Activated CD8-positive, alpha-beta T cell treated with anti-CD3 and anti-CD28 coated beads, Interleukin-2, amount 10 ng/mL, durations not matched to agents 7 days and 5 days (primary cell): ENCODE measurements at regions not wholly inside any gene's neighbourhood (a gene's known extent, or its start where the extent isn't known, plus 50 kb on each side); places are given as distances from the start of the nearest gene placed in this dataset.
A peak's percentile ranks its signal among the peaks of the same experiment; 100 is the strongest.

ENCODE experiments used
- ATAC-seq: fragments of 150-1000 bp; cut with Tn5 transposase; one replicate; pipeline ENCODE4 v1.10.0; 2021; ENCODE audit warnings: moderate library complexity
- CTCF ChIA-PET: fragments of 350-600 bp; sonication (Branson Sonifier 250); formaldehyde crosslinking; loops from one replicate; lab custom pipeline; 2021; ENCODE audit warnings: antibody characterized with exemption; lab: Charles Lee
- POLR2A ChIA-PET: fragments of 350-600 bp; sonication (Branson Sonifier 250); formaldehyde crosslinking; loops from one replicate; lab custom pipeline; 2021; ENCODE audit warnings: antibody characterized with exemption; lab: Charles Lee
- DNase-seq: peaks from one replicate; pipeline ENCODE4 v3.0.0-alpha.2; 2020
- H3K27ac Mint-ChIP-seq: one replicate; pipeline ENCODE4 v1.8.0; 2021; ENCODE audit warnings: mild to moderate bottlenecking, mixed read lengths
- H3K27me3 Mint-ChIP-seq: one replicate; pipeline ENCODE4 v1.8.0; 2021; ENCODE audit warnings: low read depth, mixed read lengths
- H3K36me3 Mint-ChIP-seq: one replicate; pipeline ENCODE4 v1.8.0; 2021; ENCODE audit warnings: low read depth, mixed read lengths
- H3K4me1 Mint-ChIP-seq: one replicate; pipeline ENCODE4 v1.8.0; 2021; ENCODE audit warnings: low read depth, mixed read lengths
- H3K4me3 Mint-ChIP-seq: one replicate; pipeline ENCODE4 v1.8.0; 2021; ENCODE audit warnings: mild to moderate bottlenecking, mixed read lengths
- H3K9me3 Mint-ChIP-seq: one replicate; pipeline ENCODE4 v1.8.0; 2022; ENCODE audit warnings: mixed read lengths; ENCODE audit not compliant: insufficient read depth

DNA sequence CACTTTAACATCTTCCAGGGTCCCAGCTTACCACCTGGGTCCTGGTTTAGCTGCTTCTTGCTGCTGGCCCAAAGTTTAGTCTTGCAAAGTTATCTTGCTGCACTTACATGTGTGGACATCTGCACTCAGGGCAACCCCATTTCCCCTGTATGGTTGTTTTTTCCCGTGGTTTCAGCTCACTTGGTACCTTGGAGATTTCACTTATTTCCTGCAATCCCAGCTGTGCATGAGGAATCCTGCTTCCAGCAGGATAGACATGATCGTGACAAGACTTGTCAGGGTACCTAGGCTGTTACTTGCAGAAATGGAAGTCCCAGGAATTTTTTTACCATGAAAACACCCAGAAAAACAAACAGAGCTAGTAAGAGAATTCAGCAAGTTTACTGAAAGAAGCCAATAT is 95.9 kb upstream of the LEP start:
- H3K36me3 Mint-ChIP-seq = no peaks in the 10 kb centered on the region
- no peak overlapping the region for H3K27ac Mint-ChIP-seq
- no peak overlapping the region for H3K4me3 Mint-ChIP-seq
- peak; percentile 1 for DNase-seq
- ChIA-PET POLR2A (no interaction called here), CTCF (interaction anchor here (0.6 to 3.4 kb wide), 3 partner anchors 9 to 65 kb away, joined by 3 to 11 read pairs (median 5); no protein-coding TSS in a partner anchor)
- H3K4me1 Mint-ChIP-seq = no peaks in the 10 kb centered on the region
- ATAC-seq = no peak
- peaks cover 31% of the 10 kb centered on the region for H3K27me3 Mint-ChIP-seq
- no peaks in the 10 kb centered on the region for H3K9me3 Mint-ChIP-seq

DNA sequence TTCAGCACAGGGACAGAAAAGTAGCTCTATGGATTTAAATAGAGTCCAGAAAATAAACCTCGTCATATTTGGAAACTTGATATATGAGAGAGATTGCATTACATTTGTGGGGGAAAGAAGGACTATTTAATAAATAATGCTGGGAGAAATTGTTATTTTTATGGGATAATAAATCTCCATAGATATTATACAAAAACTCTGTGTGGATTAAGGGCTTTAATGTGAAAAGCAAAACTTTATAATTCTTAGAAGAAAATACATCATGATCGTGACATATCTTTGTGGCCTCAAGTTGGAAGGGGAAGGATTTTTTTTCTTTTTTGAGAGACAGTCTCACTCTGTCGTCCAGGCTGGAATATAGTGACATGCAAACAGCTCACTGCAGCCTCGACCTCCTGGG is 95.0 kb upstream of the LEP start:
- ATAC-seq = no peak
- Mint-ChIP-seq H3K27ac (no peak overlapping the region), H3K9me3 (no peaks in the 10 kb centered on the region), H3K4me3 (no peak overlapping the region), H3K36me3 (no peaks in the 10 kb centered on the region), H3K27me3 (peaks cover 34% of the 10 kb centered on the region), H3K4me1 (no peaks in the 10 kb centered on the region)
- POLR2A ChIA-PET = no interaction called here
- no peak for DNase-seq
- CTCF ChIA-PET = interaction anchor here (1.1 to 3.4 kb wide), 2 partner anchors 10 to 64 kb away, joined by 5 to 11 read pairs; no protein-coding TSS in a partner anchor

DNA sequence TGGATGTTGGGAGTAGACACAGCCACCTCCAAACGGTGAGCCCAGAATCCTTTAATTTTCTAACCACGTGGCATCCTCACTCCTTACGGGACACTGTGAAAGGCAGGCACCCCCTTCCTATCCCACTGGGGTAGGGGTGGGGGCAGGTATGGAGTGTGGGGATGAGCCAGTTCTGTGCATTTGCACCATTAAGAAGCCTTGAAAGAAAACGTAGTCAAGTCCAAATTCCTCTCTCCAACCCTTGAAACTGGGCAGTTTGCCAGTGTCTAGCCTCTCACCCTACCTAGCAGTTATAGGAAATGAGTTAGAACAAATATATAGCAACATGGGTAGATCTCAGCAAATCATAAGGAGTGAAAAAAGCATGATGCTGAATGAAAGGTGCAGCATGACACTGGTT is 92.4 kb upstream of the LEP start:
- POLR2A ChIA-PET = no interaction called here
- Mint-ChIP-seq H3K4me3 (no peak overlapping the region), H3K9me3 (no peaks in the 10 kb centered on the region), H3K27me3 (peaks cover 42% of the 10 kb centered on the region), H3K4me1 (no peaks in the 10 kb centered on the region), H3K36me3 (no peaks in the 10 kb centered on the region), H3K27ac (no peak overlapping the region)
- CTCF ChIA-PET = interaction anchor here (3.4 kb wide), 1 partner anchor 13 kb away, joined by 11 read pairs; no protein-coding TSS in a partner anchor
- ATAC-seq = no peak
- DNase-seq = peak; percentile 4

DNA sequence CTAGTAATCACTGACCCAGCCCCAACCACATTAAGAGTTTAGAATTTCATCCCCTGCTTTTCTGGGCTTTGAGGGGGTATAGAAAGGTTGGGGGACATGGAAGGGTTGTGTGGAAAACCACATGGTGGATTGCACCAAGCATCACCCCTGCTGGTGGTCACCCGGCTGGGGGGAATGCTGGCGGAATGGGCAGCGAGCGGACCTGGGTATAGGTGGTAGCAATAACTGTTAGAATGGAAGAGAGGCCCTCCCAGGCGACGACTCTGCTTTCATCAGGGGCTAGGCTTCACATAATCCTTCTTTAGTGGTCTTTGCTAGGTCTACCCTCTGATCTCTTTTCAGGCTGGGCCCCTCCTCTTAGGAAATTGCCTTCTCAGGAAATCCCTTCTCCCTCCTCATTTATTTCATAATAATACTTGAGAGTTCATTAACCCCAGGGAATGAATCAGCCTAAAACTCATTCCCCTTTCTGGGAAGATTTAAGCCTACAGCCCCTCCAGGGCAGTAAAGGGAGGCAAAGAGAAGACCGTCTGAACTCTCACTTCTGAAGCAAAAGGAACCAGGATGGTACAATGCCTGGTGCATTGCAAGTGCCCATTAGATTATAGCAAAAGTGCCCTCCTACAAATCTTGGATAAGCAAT is 90.7 kb upstream of the LEP start:
- Mint-ChIP-seq H3K36me3 (no peaks in the 10 kb centered on the region), H3K4me1 (no peaks in the 10 kb centered on the region), H3K27ac (no peak overlapping the region), H3K27me3 (peaks cover 40% of the 10 kb centered on the region), H3K4me3 (no peak overlapping the region), H3K9me3 (no peaks in the 10 kb centered on the region)
- POLR2A ChIA-PET = no interaction called here
- ATAC-seq (no peak), DNase-seq (no peak)
- CTCF ChIA-PET = no interaction called here

DNA sequence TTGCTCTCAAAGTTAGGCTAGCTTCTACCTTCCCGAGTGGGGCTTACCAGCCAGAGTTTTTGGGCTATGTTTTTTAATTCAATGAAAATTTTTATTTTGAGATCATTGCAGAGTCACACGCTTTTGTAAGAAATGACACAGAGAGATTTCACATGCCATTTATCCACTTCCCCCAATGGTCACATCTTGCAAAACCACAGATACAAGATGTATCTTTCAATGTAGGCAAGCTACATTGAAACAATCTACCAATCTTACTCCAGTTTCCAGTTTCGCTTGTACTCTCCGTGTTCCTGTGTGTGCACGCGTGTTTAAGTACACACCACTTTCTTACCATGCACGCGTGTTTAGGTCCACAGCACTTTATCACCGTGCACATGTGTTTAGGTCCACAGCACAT is 89.4 kb upstream of the LEP start:
- ChIA-PET CTCF (no interaction called here), POLR2A (no interaction called here)
- Mint-ChIP-seq H3K27me3 (peaks cover 40% of the 10 kb centered on the region), H3K4me3 (no peak overlapping the region), H3K27ac (no peak overlapping the region), H3K4me1 (no peaks in the 10 kb centered on the region), H3K9me3 (no peaks in the 10 kb centered on the region), H3K36me3 (no peaks in the 10 kb centered on the region)
- DNase-seq = no peak
- ATAC-seq = no peak

DNA sequence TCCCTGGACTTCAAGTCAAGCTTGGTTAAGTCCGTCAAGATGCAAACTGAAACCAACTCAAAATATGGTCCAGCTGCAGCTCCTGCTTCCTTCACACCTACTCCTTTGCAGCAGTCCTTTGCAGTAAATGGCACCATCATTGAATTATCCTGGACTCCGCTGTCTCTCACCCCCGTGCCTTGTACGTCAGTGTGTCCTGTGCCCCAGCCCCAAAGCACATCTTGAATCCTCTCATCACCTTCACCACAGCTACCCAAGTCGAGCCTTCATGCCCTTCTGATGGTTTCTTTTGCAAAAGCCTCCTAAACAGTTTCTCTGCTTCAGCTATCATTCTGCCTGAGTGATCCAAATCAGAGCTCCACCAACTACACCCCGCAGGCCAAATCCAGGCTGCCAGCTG is 88.4 kb upstream of the LEP start:
- H3K36me3 Mint-ChIP-seq = no peaks in the 10 kb centered on the region
- peaks cover 41% of the 10 kb centered on the region for H3K27me3 Mint-ChIP-seq
- DNase-seq (no peak), ATAC-seq (no peak)
- H3K4me3 Mint-ChIP-seq = no peak overlapping the region
- CTCF ChIA-PET = interaction anchor here (1.0 to 1.4 kb wide), 4 partner anchors 10 to 57 kb away, joined by 3 to 7 read pairs (median 3); no protein-coding TSS in a partner anchor
- H3K4me1 Mint-ChIP-seq = no peaks in the 10 kb centered on the region
- no peaks in the 10 kb centered on the region for H3K9me3 Mint-ChIP-seq
- POLR2A ChIA-PET = no interaction called here
- H3K27ac Mint-ChIP-seq = no peak overlapping the region

DNA sequence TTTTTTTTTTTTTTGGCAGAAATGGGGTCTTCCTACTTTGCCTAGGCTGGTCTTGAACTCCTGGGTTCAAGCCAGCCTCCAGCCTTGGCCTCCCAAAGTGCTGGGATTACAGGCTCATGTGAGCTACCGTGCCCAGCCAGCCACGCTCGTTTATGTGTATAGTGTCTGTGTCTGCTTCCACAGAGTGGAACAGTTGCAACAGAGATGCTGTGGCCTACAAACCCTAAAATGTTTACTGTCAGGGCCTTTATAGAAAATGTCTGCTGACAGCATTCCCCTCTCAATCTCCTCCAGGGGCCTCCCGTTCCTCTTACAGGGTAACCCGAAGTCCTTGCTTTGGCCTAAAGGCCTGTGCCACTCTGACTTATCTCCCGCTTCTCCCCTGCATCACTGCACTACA is 87.6 kb upstream of the LEP start:
- Mint-ChIP-seq H3K4me1 (no peaks in the 10 kb centered on the region), H3K4me3 (no peak overlapping the region), H3K36me3 (no peaks in the 10 kb centered on the region), H3K27ac (no peak overlapping the region), H3K27me3 (peaks cover 34% of the 10 kb centered on the region), H3K9me3 (no peaks in the 10 kb centered on the region)
- CTCF ChIA-PET = interaction anchor here (1.1 to 1.4 kb wide), 3 partner anchors 11 to 56 kb away, joined by 3 to 7 read pairs (median 3); no protein-coding TSS in a partner anchor
- POLR2A ChIA-PET = no interaction called here
- no peak for DNase-seq
- no peak for ATAC-seq

DNA sequence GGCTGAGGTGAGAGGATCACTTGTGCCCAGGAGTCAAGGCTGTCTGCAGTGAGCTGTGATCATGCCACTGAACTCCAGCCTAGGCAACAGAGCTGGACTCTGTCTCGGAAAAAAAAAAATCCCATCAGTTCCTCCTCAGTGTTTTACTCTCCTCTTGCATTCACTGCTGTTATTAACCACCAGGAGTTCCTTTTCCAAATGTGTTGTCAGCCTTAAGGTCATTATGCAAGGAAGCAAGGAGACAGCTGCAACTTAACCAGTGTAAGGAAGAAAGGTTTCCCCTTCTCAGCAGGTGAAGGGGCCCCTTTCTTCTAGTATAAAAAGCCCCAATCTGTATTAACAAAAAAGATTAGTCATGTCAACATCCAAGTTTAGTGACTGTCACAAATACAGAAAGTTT is 86.6 kb upstream of the LEP start:
- Mint-ChIP-seq H3K4me3 (no peak overlapping the region), H3K9me3 (no peaks in the 10 kb centered on the region), H3K36me3 (no peaks in the 10 kb centered on the region), H3K4me1 (no peaks in the 10 kb centered on the region), H3K27me3 (peaks cover 26% of the 10 kb centered on the region), H3K27ac (no peak overlapping the region)
- DNase-seq (no peak), ATAC-seq (no peak)
- ChIA-PET POLR2A (interaction anchor here (0.6 kb wide), 1 partner anchor 14 kb away, joined by 3 read pairs; no protein-coding TSS in a partner anchor), CTCF (no interaction called here)

DNA sequence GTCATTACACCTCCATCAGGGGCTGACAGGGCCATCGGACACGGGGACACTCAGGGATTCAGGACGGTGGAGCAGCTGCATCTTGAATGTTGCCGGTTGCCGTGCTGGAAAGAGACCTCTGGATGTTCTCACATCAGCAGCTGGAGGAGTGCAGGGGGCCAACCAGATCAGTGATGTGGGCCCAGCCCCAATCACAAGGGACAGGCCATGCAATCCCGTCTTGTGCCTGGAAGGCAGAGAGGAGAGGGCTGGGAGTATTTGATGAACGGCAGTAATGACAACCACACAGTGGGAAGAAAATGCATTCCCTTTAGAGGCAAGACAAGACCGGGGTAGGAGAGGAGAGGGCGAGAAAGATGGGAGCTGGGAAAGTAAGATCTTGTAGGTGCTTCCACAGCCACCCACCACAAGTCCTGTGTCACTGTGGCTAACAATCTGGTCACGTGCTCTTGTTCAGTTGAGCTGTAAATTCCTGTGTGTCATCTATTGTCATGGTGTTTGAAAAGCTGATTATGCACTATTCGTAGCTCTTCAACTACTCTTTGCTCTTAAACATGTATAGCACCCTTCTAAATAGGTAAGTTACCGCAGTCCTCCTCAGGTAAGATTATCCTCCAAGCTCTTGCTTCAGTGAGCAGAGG is 85.9 kb upstream of the LEP start:
- Mint-ChIP-seq H3K9me3 (no peaks in the 10 kb centered on the region), H3K4me3 (no peak overlapping the region), H3K27me3 (peaks cover 30% of the 10 kb centered on the region), H3K4me1 (no peaks in the 10 kb centered on the region), H3K36me3 (no peaks in the 10 kb centered on the region), H3K27ac (no peak overlapping the region)
- ChIA-PET CTCF (interaction anchor here (0.7 to 0.9 kb wide), 2 partner anchors 20 to 44 kb away, joined by 3 to 5 read pairs; no protein-coding TSS in a partner anchor), POLR2A (interaction anchor here (0.6 to 0.9 kb wide), 2 partner anchors 13 kb away, joined by 3 read pairs; no protein-coding TSS in a partner anchor)
- ATAC-seq (no peak), DNase-seq (no peak)

DNA sequence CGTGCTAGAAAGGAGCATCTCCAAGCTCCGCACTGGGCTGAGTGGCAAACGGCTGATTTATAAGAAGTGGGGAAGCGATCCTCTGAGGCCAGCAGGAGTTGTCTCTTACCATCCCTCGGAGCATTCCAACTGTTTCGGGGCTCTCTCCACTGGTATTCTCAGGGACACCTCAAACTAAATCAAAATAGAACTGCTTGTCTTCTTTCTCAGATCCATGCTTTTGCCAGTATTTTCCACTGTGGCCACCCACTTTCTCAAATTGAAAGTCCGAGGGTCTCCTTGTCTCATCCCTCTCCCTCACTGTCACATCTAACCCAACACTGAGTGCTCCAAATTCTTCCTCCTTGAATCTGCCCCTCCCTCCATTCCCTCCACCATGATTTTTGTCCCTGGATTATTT is 83.2 kb upstream of the LEP start:
- POLR2A ChIA-PET = no interaction called here

DNA sequence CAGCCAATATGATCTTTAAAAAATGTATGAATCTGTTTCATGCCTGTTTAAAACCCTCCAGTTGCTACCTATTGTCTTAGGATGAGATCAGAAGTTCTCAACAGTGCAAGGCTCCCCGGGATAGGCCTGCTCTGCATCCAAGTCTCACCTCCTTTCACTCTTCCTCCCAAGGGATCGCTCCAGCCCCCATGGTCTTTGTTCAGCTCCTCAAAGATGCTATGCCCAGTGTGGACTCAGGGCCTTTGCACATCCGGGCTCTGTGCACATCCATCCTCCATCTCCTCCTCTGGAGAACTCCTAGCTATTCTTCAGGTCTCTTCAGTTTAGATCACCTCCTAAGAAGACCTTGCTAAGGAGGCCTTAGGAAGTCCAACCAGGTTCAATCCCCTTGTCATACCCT is 82.7 kb upstream of the LEP start:
- Mint-ChIP-seq H3K9me3 (no peaks in the 10 kb centered on the region), H3K36me3 (no peaks in the 10 kb centered on the region), H3K27me3 (peaks cover 30% of the 10 kb centered on the region), H3K27ac (no peak overlapping the region), H3K4me3 (no peak overlapping the region), H3K4me1 (no peaks in the 10 kb centered on the region)
- ATAC-seq (no peak), DNase-seq (no peak)
- POLR2A ChIA-PET = no interaction called here
- CTCF ChIA-PET = no interaction called here

More for the DNA sequence above, 83.2 kb upstream of the LEP start:
- Mint-ChIP-seq H3K9me3 (no peaks in the 10 kb centered on the region), H3K27me3 (peaks cover 29% of the 10 kb centered on the region), H3K27ac (no peak overlapping the region), H3K4me3 (no peak overlapping the region), H3K36me3 (no peaks in the 10 kb centered on the region), H3K4me1 (no peaks in the 10 kb centered on the region)
- CTCF ChIA-PET = no interaction called here
- DNase-seq = no peak
- ATAC-seq = no peak

DNA sequence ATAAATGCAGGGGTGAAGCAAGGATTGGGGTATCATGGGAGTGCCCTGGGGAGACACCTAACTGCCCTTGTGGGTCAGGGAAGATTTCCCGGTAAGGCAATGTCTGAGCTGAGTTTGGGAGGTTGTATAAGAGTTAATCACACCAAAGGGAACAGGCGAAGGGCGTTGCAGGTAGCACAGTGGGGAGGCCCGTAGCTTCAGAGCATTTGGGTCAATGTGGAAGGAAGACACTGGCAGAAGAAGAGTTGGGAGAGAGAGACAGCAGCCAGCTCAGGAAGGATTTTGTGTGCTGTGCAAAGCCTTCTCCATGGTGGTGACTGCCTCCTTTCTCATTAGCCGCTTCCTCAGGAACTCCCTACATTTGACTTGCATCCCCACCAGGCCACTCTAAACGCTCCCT is 80.8 kb upstream of the LEP start:
- peaks cover 40% of the 10 kb centered on the region for H3K27me3 Mint-ChIP-seq
- no peaks in the 10 kb centered on the region for H3K9me3 Mint-ChIP-seq
- DNase-seq = no peak
- no peaks in the 10 kb centered on the region for H3K4me1 Mint-ChIP-seq
- H3K36me3 Mint-ChIP-seq = no peaks in the 10 kb centered on the region
- ChIA-PET CTCF (interaction anchor here (1.0 to 1.6 kb wide), 2 partner anchors 25 to 49 kb away, joined by 3 to 4 read pairs; no protein-coding TSS in a partner anchor), POLR2A (no interaction called here)
- H3K4me3 Mint-ChIP-seq = no peak overlapping the region
- ATAC-seq = no peak
- no peak overlapping the region for H3K27ac Mint-ChIP-seq
